ENCODE measurements at regions not wholly inside any gene's neighbourhood (a gene's known extent, or its start where the extent isn't known, plus 50 kb on each side); places are given as distances from the start of the nearest gene placed in this dataset.

GRCh38 chr2:104635608-104636007 lies 218.3 kb upstream of the POU3F3 start:
- Mint-ChIP-seq H3K4me3 (ENCODE audit: unreplicated experiment) (no peak overlapping the region), H3K9me3 (ENCODE audit: unreplicated experiment) (peaks cover 2% of the 10 kb centered on the region), H3K27ac (ENCODE audit: unreplicated experiment) (no peak overlapping the region), H3K27me3 (ENCODE audit: unreplicated experiment) (no peaks in the 10 kb centered on the region), H3K36me3 (ENCODE audit: unreplicated experiment) (no peaks in the 10 kb centered on the region), H3K4me1 (ENCODE audit: low read depth, unreplicated experiment) (peaks cover 23% of the 10 kb centered on the region)
- DNase-seq, result no peak
- no peak for TF ChIP-seq CTCF (IDR thresholded peaks at IDR 0.05; ENCODE audit: partially characterized antibody, unreplicated experiment)

- DNase-seq, result no peak
- Mint-ChIP-seq H3K27ac (ENCODE audit: unreplicated experiment) (no peak overlapping the region), H3K36me3 (ENCODE audit: unreplicated experiment) (no peaks in the 10 kb centered on the region), H3K4me1 (ENCODE audit: low read depth, unreplicated experiment) (peaks cover 23% of the 10 kb centered on the region), H3K9me3 (ENCODE audit: unreplicated experiment) (peaks cover 2% of the 10 kb centered on the region), H3K4me3 (ENCODE audit: unreplicated experiment) (no peak overlapping the region), H3K27me3 (ENCODE audit: unreplicated experiment) (no peaks in the 10 kb centered on the region)
- TF ChIP-seq CTCF (IDR thresholded peaks at IDR 0.05; ENCODE audit: partially characterized antibody, unreplicated experiment), result no peak
Observed at GRCh38 chr2:104638190-104638858, 215.6 kb upstream of the POU3F3 start.

- Mint-ChIP-seq H3K4me1 (ENCODE audit: low read depth, unreplicated experiment) (peaks cover 23% of the 10 kb centered on the region), H3K27ac (ENCODE audit: unreplicated experiment) (no peak overlapping the region), H3K4me3 (ENCODE audit: unreplicated experiment) (no peak overlapping the region), H3K36me3 (ENCODE audit: unreplicated experiment) (no peaks in the 10 kb centered on the region), H3K9me3 (ENCODE audit: unreplicated experiment) (peaks cover 2% of the 10 kb centered on the region), H3K27me3 (ENCODE audit: unreplicated experiment) (no peaks in the 10 kb centered on the region)
- DNase-seq, result no peak
- no peak for TF ChIP-seq CTCF (IDR thresholded peaks at IDR 0.05; ENCODE audit: partially characterized antibody, unreplicated experiment)
Observed at GRCh38 chr2:104638859-104639202, 215.1 kb upstream of the POU3F3 start.

- no peak overlapping the region for H3K4me3 Mint-ChIP-seq (ENCODE audit: unreplicated experiment)
- TF ChIP-seq CTCF (IDR thresholded peaks at IDR 0.05; ENCODE audit: partially characterized antibody, unreplicated experiment), result no peak
- DNase-seq, result no peak
- no peak overlapping the region for H3K27ac Mint-ChIP-seq (ENCODE audit: unreplicated experiment)
- no peaks in the 10 kb centered on the region for H3K9me3 Mint-ChIP-seq (ENCODE audit: unreplicated experiment)
- no peaks in the 10 kb centered on the region for H3K27me3 Mint-ChIP-seq (ENCODE audit: unreplicated experiment)
- H3K4me1 Mint-ChIP-seq (ENCODE audit: low read depth, unreplicated experiment), result peaks cover 20% of the 10 kb centered on the region
- no peaks in the 10 kb centered on the region for H3K36me3 Mint-ChIP-seq (ENCODE audit: unreplicated experiment)
Observed at GRCh38 chr2:104641786-104642185, 212.1 kb upstream of the POU3F3 start.

- H3K9me3 Mint-ChIP-seq (ENCODE audit: unreplicated experiment), result no peaks in the 10 kb centered on the region
- TF ChIP-seq CTCF (IDR thresholded peaks at IDR 0.05; ENCODE audit: partially characterized antibody, unreplicated experiment), result no peak
Observed at GRCh38 chr2:104648376-104648775, 205.5 kb upstream of the POU3F3 start.

More at GRCh38 chr2:104648376-104648775, 205.5 kb upstream of the POU3F3 start:
- Mint-ChIP-seq H3K4me3 (ENCODE audit: unreplicated experiment) (no peak overlapping the region), H3K36me3 (ENCODE audit: unreplicated experiment) (no peaks in the 10 kb centered on the region), H3K27ac (ENCODE audit: unreplicated experiment) (no peak overlapping the region), H3K27me3 (ENCODE audit: unreplicated experiment) (no peaks in the 10 kb centered on the region), H3K4me1 (ENCODE audit: low read depth, unreplicated experiment) (no peaks in the 10 kb centered on the region)
- no peak for DNase-seq

All from glutamatergic neuron (in vitro differentiated cells).